IPS DF 6.9 (cell line): ENCODE measurements at regions not wholly inside any gene's neighbourhood (a gene's known extent, or its start where the extent isn't known, plus 50 kb on each side); places are given as distances from the start of the nearest gene placed in this dataset.

Source experiments
- DNase-seq: peaks from one replicate; pipeline ENCODE4 v3.0.0-alpha.2; 2013; ENCODE audit warnings: low read depth, low spot score
- H3K27ac ChIP-seq: one replicate; pipeline ENCODE4 v1.5.1; 2013; ENCODE audit warnings: low read length, control low read depth
- H3K27me3 ChIP-seq: 2 replicates; pipeline ENCODE4 v1.6.1; 2013; ENCODE audit warnings: mild to moderate bottlenecking, low read length; ENCODE audit not compliant: control insufficient read depth, insufficient read depth
- H3K36me3 ChIP-seq: 2 replicates; pipeline ENCODE4 v1.6.1; 2013; ENCODE audit warnings: low read length; ENCODE audit not compliant: control insufficient read depth, insufficient read depth
- H3K4me1 ChIP-seq: 2 replicates; pipeline ENCODE4 v1.6.1; 2013; ENCODE audit warnings: low read length; ENCODE audit not compliant: control insufficient read depth, insufficient read depth
- H3K4me3 ChIP-seq: 2 replicates; pipeline ENCODE4 v1.5.1; 2013; ENCODE audit warnings: mild to moderate bottlenecking, low read length
- H3K9me3 ChIP-seq: 2 replicates; pipeline ENCODE4 v1.6.1; 2013; ENCODE audit warnings: low read length, inconsistent platforms; ENCODE audit not compliant: control insufficient read depth, insufficient read depth
- WGBS: extraction: QIAGEN DNeasy Blood & Tissue Kit; methylation state at CpG from one replicate; pipeline ENCODE4 v1.1.7; 2013; ENCODE audit warnings: mixed read lengths, missing lambda C conversion rate; ENCODE audit not compliant: insufficient read length, insufficient coverage; 5-methylcytosine and 5-hydroxymethylcytosine counted together

DNA sequence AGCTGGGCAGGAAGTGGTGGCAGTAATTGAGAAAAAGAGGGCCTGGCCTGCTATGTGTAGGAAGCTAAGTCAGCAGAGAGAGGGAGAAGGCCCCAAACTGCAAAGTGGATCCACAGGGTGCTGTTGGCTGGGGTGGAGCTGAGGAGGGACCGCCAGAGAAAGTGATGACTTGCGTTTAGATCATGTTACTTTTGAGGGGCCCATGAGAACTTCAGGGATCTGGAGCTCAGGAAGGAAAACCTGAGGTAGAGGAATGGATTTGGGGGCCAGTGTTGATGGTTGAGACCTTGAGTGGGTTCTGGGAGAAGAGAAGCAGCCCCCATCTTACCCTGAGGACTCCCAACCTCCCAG lies 155.5 kb downstream of the MRPL14 start:
- Histone ChIP-seq H3K36me3 (no peaks in the 10 kb centered on the region), H3K4me1 (0 out of 2 replicates have a peak, but pooled peaks cover 1% of the 10 kb centered on the region), H3K27me3 (no peaks in the 10 kb centered on the region), H3K27ac (no peak overlapping the region), H3K4me3 (no peak overlapping the region), H3K9me3 (no peaks in the 10 kb centered on the region)
- WGBS = no CpG with 5 or more reads among the region's 2 CpGs
- no peak for DNase-seq

DNA sequence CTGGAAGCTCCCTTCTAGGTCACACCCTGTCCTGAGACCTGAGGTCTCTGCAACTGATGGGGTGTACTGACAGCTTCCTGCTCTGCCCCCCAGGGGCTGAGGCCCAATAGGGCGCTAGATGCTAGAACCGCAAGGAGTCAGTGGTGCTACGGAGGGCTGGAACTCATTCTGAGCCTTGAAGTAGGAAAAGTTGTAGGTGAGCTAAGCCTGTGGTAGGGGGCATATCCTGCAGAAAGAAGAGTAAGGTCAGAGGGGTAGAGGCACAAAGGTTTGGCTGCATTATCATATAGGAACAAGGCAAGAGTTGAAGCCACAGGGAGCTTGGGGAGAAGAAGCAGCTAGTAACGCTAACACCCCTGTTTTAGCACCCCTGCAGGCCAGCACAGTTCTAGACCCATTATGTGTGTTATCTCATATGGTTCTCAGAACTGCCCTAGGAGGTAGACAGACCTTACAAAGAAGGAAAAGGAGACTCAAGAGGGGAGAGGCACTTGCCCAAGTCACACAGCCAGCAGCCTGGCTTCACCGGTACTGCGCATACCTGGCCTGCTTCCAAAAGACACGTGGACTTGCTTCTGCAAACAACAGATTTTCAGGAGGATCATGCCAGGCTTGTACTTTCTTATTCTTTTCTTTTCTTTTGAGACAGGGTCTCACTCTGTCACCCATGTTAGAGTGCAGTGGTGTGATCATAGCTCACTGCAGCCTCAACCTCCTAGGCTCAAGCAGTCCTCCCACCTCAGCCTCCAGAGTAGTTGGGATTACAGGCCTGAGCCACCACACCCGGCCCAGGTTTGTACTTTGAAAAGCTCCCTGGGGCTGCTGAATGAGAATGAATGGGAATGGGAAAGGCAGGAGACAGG lies 156.1 kb downstream of the MRPL14 start:
- no peak for DNase-seq
- Histone ChIP-seq H3K9me3 (no peaks in the 10 kb centered on the region), H3K27ac (no peak overlapping the region), H3K4me3 (no peak overlapping the region), H3K36me3 (no peaks in the 10 kb centered on the region), H3K4me1 (0 out of 2 replicates have a peak, but pooled peaks cover 1% of the 10 kb centered on the region), H3K27me3 (no peaks in the 10 kb centered on the region)
- WGBS = no CpG with 5 or more reads among the region's 8 CpGs

DNA sequence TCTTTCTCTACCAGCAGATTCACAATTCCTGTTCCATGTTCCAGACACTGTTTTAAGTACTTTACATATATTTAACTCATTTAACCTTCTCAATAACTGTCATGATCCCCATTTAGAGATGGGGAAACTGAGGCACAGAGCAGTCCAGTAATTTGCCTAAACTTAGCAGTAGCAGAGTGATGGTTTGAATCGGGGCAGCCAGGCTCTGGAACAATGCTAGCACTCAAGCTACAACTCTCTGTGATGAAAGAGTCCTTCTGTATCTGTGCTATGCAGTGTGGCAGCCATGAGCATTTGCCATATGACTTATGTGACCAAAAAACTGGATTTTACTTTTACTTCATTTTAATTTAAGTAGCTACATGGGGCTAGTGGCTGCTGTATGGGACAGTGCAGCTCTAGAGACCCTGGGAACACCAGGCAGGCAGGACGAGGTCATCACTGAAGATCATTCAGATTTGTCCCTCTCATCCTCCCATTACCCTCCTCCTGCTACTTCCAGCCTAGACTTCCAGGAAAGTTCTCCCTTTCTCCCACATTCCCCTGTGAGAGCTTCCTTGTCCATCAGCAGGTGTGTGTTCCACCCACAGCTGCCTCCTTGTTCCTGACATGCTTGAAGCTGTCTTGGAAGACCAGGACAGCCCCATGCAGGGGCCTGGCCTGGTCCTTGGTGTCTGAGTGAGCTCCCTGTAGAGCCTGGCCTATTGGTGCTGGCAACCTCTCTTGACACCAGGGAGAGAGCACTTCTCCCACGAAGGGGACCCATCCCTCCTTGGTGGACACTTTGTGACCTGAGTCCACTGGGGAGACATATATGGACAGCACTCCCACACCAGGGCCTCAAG lies 157.0 kb downstream of the MRPL14 start:
- no peak for DNase-seq
- no CpG with 5 or more reads among the region's 3 CpGs for WGBS
- Histone ChIP-seq H3K4me3 (no peak overlapping the region), H3K36me3 (no peaks in the 10 kb centered on the region), H3K27ac (no peak overlapping the region), H3K9me3 (no peaks in the 10 kb centered on the region), H3K27me3 (no peaks in the 10 kb centered on the region), H3K4me1 (0 out of 2 replicates have a peak, but pooled peaks cover 1% of the 10 kb centered on the region)

DNA sequence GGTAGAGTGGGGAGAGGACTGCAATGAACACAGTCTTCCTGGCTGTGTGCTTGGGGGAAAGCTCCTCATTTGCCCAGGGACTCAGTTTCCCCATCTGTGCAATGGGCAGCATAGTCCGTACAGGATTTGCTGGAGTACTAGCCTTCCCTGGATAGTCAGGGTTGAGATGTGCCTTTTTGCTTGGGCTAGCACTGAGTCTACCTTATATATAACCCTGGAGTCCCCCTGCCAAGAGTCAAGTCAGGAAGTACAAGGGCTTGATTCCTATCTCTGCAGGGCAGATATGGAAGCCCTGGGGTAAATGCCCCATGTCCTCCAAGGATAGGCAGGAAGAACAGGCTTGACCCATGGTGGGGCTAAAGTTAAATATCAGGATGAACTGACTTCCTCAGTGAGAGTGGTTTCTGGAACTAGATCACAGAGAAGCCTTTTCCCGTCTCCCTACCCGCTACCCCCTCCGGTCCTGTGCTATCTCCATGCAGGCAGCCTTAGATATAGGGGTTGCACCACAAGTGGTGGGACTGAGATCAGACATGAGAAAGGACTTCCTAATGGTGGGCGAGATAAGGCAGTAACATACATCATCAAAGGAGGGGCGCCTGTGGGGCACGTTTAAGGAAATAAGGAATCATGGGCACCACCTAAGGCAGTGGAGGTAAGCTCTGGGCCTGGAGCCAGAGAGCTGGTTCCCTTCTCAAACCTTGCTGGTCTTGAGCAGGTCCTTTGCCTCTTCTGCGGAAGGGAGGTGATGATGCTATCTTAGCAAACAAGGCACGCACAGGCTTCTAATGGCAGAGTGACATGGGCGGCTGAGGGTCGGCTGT lies 157.9 kb downstream of the MRPL14 start:
- no peak for DNase-seq
- Histone ChIP-seq H3K36me3 (no peaks in the 10 kb centered on the region), H3K27me3 (no peaks in the 10 kb centered on the region), H3K9me3 (no peaks in the 10 kb centered on the region), H3K27ac (no peak overlapping the region), H3K4me1 (peaks cover 6% of the 10 kb centered on the region), H3K4me3 (no peak overlapping the region)
- no CpG with 5 or more reads among the region's 11 CpGs for WGBS

DNA sequence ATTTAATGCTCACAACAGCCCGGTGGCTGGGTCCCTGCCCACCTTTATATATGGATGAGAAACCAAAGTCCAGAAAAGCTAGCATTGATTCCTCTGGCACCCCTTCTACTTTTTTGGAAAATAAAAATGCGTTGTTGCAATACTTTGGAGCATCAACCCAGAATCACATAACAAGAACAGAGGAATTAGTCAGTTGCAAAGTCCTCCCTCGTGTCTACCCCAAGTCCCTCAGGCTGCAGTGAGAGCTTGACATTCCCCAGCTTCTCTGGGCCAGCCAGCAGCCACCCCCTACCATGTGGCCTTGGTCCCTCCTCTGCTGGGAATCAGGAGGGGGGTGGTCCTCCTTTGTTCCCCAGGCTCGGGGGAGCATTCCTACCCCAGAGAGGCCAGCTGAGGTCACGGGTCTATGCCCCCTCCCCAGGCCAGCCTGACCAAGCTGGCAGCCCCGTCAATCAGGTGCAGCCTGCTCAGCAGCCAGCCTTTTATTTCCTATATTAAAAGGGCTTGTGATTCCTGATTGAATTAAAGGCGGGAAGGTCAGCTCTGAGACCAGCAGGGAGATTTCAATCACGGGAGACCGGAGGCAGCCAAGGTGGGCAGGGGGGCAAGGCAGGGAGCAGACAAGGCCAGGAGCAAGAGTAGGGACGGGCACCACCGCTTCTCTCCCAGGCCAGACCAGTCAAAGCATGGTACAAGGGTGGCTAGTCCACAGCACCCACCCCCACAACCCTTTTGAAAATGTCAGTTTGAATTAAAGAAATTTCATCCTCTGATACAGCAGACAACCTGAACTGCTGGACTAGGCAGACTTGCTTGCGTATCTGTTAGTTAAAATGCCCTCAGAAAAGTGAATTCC lies 158.9 kb downstream of the MRPL14 start:
- H3K9me3 ChIP-seq = no peaks in the 10 kb centered on the region
- no peaks in the 10 kb centered on the region for H3K27me3 ChIP-seq
- H3K36me3 ChIP-seq = no peaks in the 10 kb centered on the region
- no peak overlapping the region for H3K27ac ChIP-seq
- no peak overlapping the region for H3K4me3 ChIP-seq
- WGBS = no CpG with 5 or more reads among the region's 12 CpGs
- H3K4me1 ChIP-seq = peaks cover 6% of the 10 kb centered on the region
- no peak for DNase-seq

DNA sequence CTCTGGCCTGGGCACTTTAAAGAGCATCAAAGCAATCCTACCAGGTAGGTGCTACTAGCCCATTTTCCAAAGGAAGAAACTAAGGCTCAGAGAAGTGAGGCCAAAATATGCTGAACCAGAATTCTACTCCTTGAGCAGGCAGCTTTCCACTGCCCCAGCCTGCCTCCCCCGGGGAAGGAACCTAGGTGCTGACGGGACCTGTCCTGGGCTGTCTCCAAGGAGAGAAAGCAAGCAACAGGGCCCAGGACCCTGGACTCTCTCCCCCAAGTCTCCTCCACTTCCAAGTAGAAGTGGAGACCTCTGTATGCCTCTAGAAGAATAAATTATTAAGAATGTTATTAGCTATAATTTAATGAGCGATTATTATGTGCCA lies 159.5 kb downstream of the MRPL14 start:
- Histone ChIP-seq H3K36me3 (no peaks in the 10 kb centered on the region), H3K27me3 (no peaks in the 10 kb centered on the region), H3K9me3 (no peaks in the 10 kb centered on the region), H3K4me1 (peaks cover 6% of the 10 kb centered on the region), H3K27ac (no peak overlapping the region), H3K4me3 (no peak overlapping the region)
- DNase-seq = no peak
- WGBS = no CpG with 5 or more reads among the region's 3 CpGs

DNA sequence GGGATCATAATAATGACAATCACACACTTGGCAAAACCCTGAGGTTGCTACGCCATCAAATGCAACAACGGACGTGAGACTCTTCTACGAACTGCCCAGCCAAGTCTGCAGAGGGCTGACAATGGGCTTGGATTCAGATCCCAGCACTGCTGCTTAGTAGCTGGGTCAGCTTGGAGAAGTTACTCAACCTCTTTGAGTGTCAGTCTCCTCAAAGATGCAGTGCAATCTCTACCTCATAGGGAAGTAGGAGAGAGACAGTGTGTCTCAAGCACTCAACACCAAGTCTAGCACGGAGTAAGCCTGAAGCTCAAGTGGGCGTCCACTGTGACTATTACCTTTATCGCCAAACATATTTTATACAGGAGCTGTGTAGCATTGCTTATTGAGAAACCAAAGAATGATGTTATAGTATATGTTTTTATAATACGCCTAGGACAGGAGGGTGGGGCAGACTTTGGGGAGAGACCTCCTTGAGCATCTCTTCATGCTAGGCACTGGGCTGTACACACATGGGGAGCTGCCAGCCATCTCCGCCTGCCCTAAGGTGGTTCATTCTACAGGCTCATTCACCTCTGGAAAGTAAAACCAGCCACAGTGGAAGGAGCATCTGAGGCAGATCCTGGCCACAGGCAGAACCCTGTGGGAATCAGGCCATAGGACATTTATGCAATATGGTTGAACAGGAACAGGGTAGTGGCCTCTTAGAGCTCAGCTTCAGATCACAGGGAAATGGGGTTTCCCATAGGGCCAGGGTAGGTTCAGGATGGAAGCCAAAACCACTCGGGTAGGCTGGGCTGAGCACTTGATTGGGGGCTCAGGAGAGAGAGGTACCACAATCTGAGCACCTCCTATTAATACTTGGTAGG lies 160.2 kb downstream of the MRPL14 start:
- WGBS = no CpG with 5 or more reads among the region's 10 CpGs
- no peak overlapping the region for H3K4me3 ChIP-seq
- no peak overlapping the region for H3K27ac ChIP-seq
- H3K36me3 ChIP-seq = no peaks in the 10 kb centered on the region
- H3K9me3 ChIP-seq = no peaks in the 10 kb centered on the region
- no peak for DNase-seq
- H3K4me1 ChIP-seq = peaks cover 6% of the 10 kb centered on the region
- H3K27me3 ChIP-seq = no peaks in the 10 kb centered on the region

DNA sequence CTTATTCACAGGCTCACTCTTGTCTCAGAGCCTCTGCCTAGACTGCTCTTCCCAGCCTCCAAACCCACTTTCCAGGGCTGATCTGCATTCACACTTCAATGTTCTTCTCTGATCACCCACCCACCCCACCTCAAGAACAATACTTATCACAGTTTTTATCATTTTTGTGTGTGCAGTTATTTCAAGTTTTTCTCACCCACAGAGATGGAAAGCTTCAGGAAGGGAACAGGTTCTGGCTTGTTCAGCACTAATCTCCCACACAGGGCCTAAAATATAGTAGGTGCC lies 160.9 kb downstream of the MRPL14 start:
- H3K4me3 ChIP-seq = no peak overlapping the region
- no peak overlapping the region for H3K27ac ChIP-seq
- DNase-seq = no peak
- H3K4me1 ChIP-seq = peaks cover 6% of the 10 kb centered on the region
- H3K27me3 ChIP-seq = no peaks in the 10 kb centered on the region
- H3K36me3 ChIP-seq = no peaks in the 10 kb centered on the region
- H3K9me3 ChIP-seq = no peaks in the 10 kb centered on the region

DNA sequence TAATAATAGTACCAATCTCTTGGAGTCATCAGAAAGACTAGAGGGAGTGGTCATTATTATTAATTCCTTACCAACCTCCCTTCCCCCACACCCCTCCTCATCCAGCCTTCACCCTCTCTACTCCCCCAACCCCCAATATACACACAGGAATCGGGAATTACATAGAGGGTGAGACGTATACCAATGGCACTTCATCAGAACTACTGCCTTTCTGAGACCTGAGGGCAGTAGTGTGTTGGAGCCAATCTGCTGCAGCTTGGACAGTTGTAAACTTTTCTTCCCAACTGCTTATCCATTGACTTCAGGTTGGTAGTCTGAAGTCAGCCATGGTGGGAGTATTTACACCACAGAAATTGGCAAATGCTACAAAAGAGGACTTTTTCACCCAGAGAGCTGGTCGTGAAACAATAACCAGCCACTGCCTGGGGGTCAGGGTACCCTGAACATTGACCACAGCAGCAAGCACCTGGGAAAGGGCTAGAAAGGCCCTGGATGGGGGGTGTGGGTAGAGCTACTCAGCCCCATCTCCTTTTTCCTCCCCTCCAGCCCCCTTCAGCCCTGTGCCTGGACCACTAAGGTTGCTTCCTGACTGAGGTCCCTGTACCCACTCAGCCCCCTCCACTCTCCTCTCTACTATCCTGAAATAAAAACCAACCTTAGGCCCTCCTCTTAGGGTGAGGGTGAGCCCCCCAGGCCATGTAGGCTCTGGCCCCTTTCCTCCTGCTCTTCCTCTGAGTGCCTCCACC lies 161.5 kb downstream of the MRPL14 start:
- Histone ChIP-seq H3K4me3 (no peak overlapping the region), H3K36me3 (no peaks in the 10 kb centered on the region), H3K4me1 (peaks cover 6% of the 10 kb centered on the region), H3K27ac (no peak overlapping the region), H3K27me3 (no peaks in the 10 kb centered on the region), H3K9me3 (no peaks in the 10 kb centered on the region)
- WGBS = 100% methylated on average over 1 of the region's 3 CpGs
- DNase-seq = no peak
